ENCODE measurements at regions not wholly inside any gene's neighbourhood (a gene's known extent, or its start where the extent isn't known, plus 50 kb on each side); places are given as distances from the start of the nearest gene placed in this dataset.

GRCh38 chr12:90327793-90328743, 619.4 kb upstream of the ATP2B1 start:
- TF ChIP-seq CTCF (IDR thresholded peaks at IDR 0.05; ENCODE audit: borderline replicate concordance, extremely low read depth, low read length, poor library complexity, severe bottlenecking) (no peak), EZH2 (IDR thresholded peaks at IDR 0.05; ENCODE audit: borderline replicate concordance, low read depth, low read length, severe bottlenecking) (no peak)
